SK-N-SH (cell line): ENCODE measurements at regions not wholly inside any gene's neighbourhood (a gene's known extent, or its start where the extent isn't known, plus 50 kb on each side); places are given as distances from the start of the nearest gene placed in this dataset.

ENCODE experiments used
- JUND ChIP-seq: IDR thresholded peaks from 2 replicates; pipeline ENCODE4 v1.4.0; 2012
- POLR2AphosphoS5 ChIP-seq: IDR thresholded peaks from 2 replicates; pipeline ENCODE4 v1.6.1; 2012; ENCODE audit warnings: low read depth, low read length
- RAD21 ChIP-seq: IDR thresholded peaks from 2 replicates; pipeline ENCODE4 v1.6.1; 2012; ENCODE audit warnings: mild to moderate bottlenecking, low read length
- REST ChIP-seq: IDR thresholded peaks from 2 replicates; pipeline ENCODE4 v1.6.1; 2012; ENCODE audit warnings: mild to moderate bottlenecking, low read depth, low read length, moderate library complexity
- TAF1 ChIP-seq: IDR thresholded peaks from 2 replicates; pipeline ENCODE4 v1.6.1; 2012; ENCODE audit warnings: low read depth, mild to moderate bottlenecking, low read length, moderate library complexity, borderline replicate concordance
- TF ChIP-seq, protein P1 (sequence below): fragments of 200-600 bp; sonication (generic); IDR thresholded peaks from 2 replicates; pipeline ENCODE4 v1.6.1; 2017; ENCODE audit warnings: antibody characterized with exemption, mild to moderate bottlenecking, moderate library complexity

DNA sequence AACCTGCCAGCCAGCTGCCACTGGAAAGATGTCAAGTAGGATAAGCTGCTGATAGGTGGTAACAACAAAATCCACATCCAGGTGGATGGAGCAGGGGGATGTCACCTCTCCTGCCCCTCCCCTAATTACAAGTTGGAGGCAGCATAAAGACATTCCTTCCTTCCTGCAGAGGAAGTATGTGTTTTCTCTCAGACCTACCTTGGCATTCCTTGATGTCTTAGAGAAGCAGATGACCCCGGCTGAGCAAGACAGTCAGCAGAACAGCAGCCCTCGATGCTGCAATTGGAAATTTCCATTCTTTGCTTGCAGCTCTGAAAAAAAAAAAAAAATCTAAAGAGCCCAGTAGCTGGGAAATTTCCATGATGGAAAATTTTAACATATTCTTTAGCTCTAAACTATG, 137.5 kb upstream of the MKLN1 start:
- TF ChIP-seq POLR2AphosphoS5: peak; percentile 23; the same call in 1 of the 2 replicates
- TF ChIP-seq, protein P1, sequence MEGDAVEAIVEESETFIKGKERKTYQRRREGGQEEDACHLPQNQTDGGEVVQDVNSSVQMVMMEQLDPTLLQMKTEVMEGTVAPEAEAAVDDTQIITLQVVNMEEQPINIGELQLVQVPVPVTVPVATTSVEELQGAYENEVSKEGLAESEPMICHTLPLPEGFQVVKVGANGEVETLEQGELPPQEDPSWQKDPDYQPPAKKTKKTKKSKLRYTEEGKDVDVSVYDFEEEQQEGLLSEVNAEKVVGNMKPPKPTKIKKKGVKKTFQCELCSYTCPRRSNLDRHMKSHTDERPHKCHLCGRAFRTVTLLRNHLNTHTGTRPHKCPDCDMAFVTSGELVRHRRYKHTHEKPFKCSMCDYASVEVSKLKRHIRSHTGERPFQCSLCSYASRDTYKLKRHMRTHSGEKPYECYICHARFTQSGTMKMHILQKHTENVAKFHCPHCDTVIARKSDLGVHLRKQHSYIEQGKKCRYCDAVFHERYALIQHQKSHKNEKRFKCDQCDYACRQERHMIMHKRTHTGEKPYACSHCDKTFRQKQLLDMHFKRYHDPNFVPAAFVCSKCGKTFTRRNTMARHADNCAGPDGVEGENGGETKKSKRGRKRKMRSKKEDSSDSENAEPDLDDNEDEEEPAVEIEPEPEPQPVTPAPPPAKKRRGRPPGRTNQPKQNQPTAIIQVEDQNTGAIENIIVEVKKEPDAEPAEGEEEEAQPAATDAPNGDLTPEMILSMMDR: no peak
- peak; percentile 32; the same call in 1 of the 2 replicates for TF ChIP-seq REST
- TF ChIP-seq JUND: 0 out of 2 replicates have a peak, but pooled peaks have one; percentile 27
- TF ChIP-seq TAF1: no peak
- TF ChIP-seq RAD21: no peak
